Hepatocyte (in vitro differentiated cells): ENCODE measurements at regions not wholly inside any gene's neighbourhood (a gene's known extent, or its start where the extent isn't known, plus 50 kb on each side); places are given as distances from the start of the nearest gene placed in this dataset.

ENCODE experiments used
- EZH2phosphoT487 ChIP-seq: fragments of 200-600 bp; sonication (generic); IDR thresholded peaks from one replicate; pipeline ENCODE4 v1.6.1; 2018; ENCODE audit warnings: antibody characterized with exemption, mild to moderate bottlenecking, low read depth, moderate library complexity; ENCODE audit not compliant: unreplicated experiment, severe bottlenecking
- TF ChIP-seq, protein P1 (sequence below): fragments of 200-600 bp; sonication (generic); IDR thresholded peaks from 2 replicates; pipeline ENCODE4 v1.5.1; 2016; ENCODE audit warnings: antibody characterized with exemption, mild to moderate bottlenecking; ENCODE audit not compliant: poor library complexity

DNA sequence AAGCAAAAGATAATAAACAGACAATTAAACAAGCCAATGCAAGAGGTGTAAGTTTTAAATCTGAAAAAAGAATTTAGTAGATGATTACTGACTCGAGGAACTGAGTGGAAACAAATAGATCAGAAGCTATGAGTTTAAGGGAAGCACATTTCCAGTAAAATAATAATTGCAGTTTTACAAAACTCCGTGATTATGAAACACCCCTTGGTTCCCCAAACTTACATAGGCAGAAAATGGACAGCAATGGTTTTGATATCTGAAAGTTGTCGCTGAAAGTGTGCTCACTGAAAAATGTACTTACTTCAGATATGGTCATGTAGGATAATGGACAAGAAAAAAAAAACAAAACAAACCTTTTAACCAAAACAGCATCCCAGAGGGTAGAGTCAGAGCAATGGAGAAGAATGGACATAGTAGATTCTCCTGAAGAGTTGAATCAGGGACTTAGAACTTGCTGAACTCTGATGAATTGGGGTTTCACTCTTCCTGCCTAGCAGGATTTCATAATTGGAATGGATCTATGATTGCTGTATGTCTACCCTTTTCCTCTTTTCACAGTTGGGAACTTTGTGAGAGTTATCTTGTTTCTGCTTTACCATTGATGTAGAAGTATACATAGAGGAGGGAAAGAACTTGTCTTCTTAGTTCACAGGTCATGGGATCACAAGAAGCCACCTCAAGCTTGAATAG, 305.6 kb upstream of the ZEB2 start:
- TF ChIP-seq, protein P1, sequence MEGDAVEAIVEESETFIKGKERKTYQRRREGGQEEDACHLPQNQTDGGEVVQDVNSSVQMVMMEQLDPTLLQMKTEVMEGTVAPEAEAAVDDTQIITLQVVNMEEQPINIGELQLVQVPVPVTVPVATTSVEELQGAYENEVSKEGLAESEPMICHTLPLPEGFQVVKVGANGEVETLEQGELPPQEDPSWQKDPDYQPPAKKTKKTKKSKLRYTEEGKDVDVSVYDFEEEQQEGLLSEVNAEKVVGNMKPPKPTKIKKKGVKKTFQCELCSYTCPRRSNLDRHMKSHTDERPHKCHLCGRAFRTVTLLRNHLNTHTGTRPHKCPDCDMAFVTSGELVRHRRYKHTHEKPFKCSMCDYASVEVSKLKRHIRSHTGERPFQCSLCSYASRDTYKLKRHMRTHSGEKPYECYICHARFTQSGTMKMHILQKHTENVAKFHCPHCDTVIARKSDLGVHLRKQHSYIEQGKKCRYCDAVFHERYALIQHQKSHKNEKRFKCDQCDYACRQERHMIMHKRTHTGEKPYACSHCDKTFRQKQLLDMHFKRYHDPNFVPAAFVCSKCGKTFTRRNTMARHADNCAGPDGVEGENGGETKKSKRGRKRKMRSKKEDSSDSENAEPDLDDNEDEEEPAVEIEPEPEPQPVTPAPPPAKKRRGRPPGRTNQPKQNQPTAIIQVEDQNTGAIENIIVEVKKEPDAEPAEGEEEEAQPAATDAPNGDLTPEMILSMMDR: no peak
- no peak for TF ChIP-seq EZH2phosphoT487
